ENCODE measurements at regions not wholly inside any gene's neighbourhood (a gene's known extent, or its start where the extent isn't known, plus 50 kb on each side); places are given as distances from the start of the nearest gene placed in this dataset.

DNA sequence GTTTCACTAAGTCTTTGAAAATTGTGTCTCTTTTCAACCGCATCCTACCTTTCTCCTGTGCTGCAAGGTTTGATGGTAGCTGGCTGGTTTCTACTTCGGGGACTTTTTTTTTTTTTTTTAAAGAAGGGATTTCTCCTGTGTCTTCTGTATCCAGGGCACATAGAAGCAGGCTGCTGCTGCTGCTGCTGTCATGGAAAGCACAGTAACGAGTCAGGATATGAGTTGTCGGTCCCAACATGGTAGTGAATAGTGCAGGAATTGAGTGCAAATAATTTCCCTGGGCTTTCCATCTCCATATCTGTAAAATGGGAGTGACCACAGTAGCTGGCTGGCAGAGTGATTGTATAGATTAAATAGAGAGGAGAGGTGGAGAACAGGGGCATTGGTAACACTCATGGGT, 118.3 kb upstream of the NAV2 start:
- TF ChIP-seq, protein P1, sequence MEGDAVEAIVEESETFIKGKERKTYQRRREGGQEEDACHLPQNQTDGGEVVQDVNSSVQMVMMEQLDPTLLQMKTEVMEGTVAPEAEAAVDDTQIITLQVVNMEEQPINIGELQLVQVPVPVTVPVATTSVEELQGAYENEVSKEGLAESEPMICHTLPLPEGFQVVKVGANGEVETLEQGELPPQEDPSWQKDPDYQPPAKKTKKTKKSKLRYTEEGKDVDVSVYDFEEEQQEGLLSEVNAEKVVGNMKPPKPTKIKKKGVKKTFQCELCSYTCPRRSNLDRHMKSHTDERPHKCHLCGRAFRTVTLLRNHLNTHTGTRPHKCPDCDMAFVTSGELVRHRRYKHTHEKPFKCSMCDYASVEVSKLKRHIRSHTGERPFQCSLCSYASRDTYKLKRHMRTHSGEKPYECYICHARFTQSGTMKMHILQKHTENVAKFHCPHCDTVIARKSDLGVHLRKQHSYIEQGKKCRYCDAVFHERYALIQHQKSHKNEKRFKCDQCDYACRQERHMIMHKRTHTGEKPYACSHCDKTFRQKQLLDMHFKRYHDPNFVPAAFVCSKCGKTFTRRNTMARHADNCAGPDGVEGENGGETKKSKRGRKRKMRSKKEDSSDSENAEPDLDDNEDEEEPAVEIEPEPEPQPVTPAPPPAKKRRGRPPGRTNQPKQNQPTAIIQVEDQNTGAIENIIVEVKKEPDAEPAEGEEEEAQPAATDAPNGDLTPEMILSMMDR (IDR thresholded peaks at IDR 0.05) = no peak
- TF ChIP-seq EZH2 (IDR thresholded peaks at IDR 0.05; ENCODE audit: borderline replicate concordance, insufficient read depth, low read depth, low read length, poor library complexity, severe bottlenecking) = no peak

All from B cell (primary cell).